ENCODE measurements at regions not wholly inside any gene's neighbourhood (a gene's known extent, or its start where the extent isn't known, plus 50 kb on each side); places are given as distances from the start of the nearest gene placed in this dataset.

DNA sequence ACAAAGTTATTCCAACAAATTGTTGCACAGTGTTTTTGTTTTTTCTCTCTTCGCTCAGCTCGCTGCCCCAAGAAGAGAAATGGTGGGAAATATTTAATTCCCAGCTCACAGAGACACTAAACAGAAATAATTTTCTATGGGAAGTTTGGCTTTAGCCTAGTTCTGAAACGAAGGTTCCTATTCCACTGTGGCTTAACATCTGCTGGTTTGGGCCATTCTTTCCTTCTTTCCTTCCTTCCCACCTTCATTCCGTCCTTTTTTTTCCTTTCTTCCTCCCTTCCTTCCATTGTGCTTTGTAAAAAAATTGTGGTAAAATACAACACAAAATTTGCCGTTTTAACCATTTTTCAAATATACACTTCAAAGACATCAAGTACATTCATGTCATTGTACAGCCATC is 393.5 kb upstream of the SOX9 start:
- H4K5ac ChIP-seq (ENCODE audit: insufficient read length, low read depth, low read length) = no peak overlapping the region
- no peak overlapping the region for H3K4me2 ChIP-seq (ENCODE audit: insufficient read depth in 1 of 2, low read depth in 2 of 2, low read length in 2 of 2)
- H3K18ac ChIP-seq (ENCODE audit: extremely low read depth, low read length) = no peak overlapping the region
- POLR2A ChIA-PET (ENCODE audit: partially characterized antibody) = no interaction called here
- no peaks in the 10 kb centered on the region for H3K23me2 ChIP-seq (ENCODE audit: low read depth, low read length)
- H3K4ac ChIP-seq (replicated peaks; ENCODE audit: insufficient read length, low read depth, low read length) = no peak overlapping the region
- no peaks in the 10 kb centered on the region for H3K79me2 ChIP-seq (ENCODE audit: control insufficient read depth in 1 of 2, insufficient read depth in 2 of 2, low read length in 2 of 2)
- H3K27me3 ChIP-seq (replicated peaks in 1 of 4; ENCODE audit: control insufficient read depth in 3 of 4, extremely low read depth in 1 of 4, insufficient read depth in 3 of 4, low read length in 3 of 4) = no peaks in the 10 kb centered on the region
- no peak overlapping the region for H2BK12ac ChIP-seq (ENCODE audit: low read depth, low read length)
- no peak overlapping the region for H2AFZ ChIP-seq (ENCODE audit: low read length)
- H3K4me3 ChIP-seq (ENCODE audit: extremely low read depth in 1 of 4, insufficient read depth in 2 of 4, low read depth in 3 of 4, low read length in 4 of 4) = no peak overlapping the region
- H3K56ac ChIP-seq (replicated peaks; ENCODE audit: insufficient read length, low read depth, low read length) = no peak overlapping the region
- H3K4me1 ChIP-seq (replicated peaks in 1 of 4; ENCODE audit: control insufficient read depth in 3 of 4, insufficient read depth in 4 of 4, low read length in 3 of 4) = no peaks in the 10 kb centered on the region
- no peaks in the 10 kb centered on the region for H3K36me3 ChIP-seq (ENCODE audit: control insufficient read depth in 2 of 4, insufficient read depth in 4 of 4, low read length in 3 of 4)
- H2BK15ac ChIP-seq (ENCODE audit: low read length) = no peak overlapping the region
- H2BK120ac ChIP-seq (replicated peaks; ENCODE audit: low read depth, low read length) = no peak overlapping the region
- H3K79me1 ChIP-seq (ENCODE audit: low read depth, low read length) = no peaks in the 10 kb centered on the region
- no peak for DNase-seq (ENCODE audit: low read depth in 1 of 2, low spot score in 2 of 2)
- no peak overlapping the region for H3K14ac ChIP-seq (ENCODE audit: insufficient read length)
- H4K91ac ChIP-seq (replicated peaks; ENCODE audit: insufficient read length, low read length) = no peak overlapping the region
- WGBS, 2 experiments (ENCODE audit: extremely low coverage in 1 of 2, insufficient coverage in 1 of 2, insufficient read length in 1 of 2, insufficient replicate concordance in 2 of 2, low coverage in 1 of 2, low lambda C conversion rate in 2 of 2, missing lambda C conversion rate in 1 of 2) = 95% methylated on average over 4 of the region's 5 CpGs; no CpG with 5 or more reads in 1 of the 2 experiments
- no peak overlapping the region for H2AK5ac ChIP-seq (ENCODE audit: low read depth, low read length)
- H4K8ac ChIP-seq (ENCODE audit: extremely low read depth, insufficient read depth, low read length) = no peak overlapping the region
- no peak overlapping the region for H2BK20ac ChIP-seq (ENCODE audit: low read length)
- H4K20me1 ChIP-seq (replicated peaks in 1 of 2; ENCODE audit: control insufficient read depth in 1 of 2, insufficient read depth in 2 of 2, low read length in 2 of 2) = no peaks in the 10 kb centered on the region
- H3K27ac ChIP-seq (ENCODE audit: low read depth, low read length) = no peak overlapping the region
- no peak for FAIRE-seq
- H3K9ac ChIP-seq (replicated peaks in 1 of 4; ENCODE audit: extremely low read depth in 1 of 4, low read depth in 3 of 4, low read length in 3 of 4) = no peak overlapping the region
- no peak overlapping the region for H3K23ac ChIP-seq (ENCODE audit: insufficient read length)
- no peaks in the 10 kb centered on the region for H3K9me3 ChIP-seq (ENCODE audit: insufficient read depth in 2 of 2, low read depth in 1 of 2, low read length in 1 of 2)
- no peak overlapping the region for H2BK5ac ChIP-seq (ENCODE audit: low read depth, low read length)
- CTCF ChIA-PET (ENCODE audit: partially characterized antibody) = no interaction called here
- TF ChIP-seq YY1 (IDR thresholded peaks at IDR 0.05; ENCODE audit: low read depth, low read length) (no peak), KDM4A (IDR thresholded peaks at IDR 0.05; ENCODE audit: low read depth, low read length, severe bottlenecking) (no peak), JUND (IDR thresholded peaks at IDR 0.05; ENCODE audit: low read length) (no peak), RBBP5 (IDR thresholded peaks at IDR 0.05; ENCODE audit: borderline replicate concordance, low read depth, low read length) (no peak), POU5F1 (IDR thresholded peaks at IDR 0.05; ENCODE audit: low read depth, low read length) (no peak), SIX5 (IDR thresholded peaks at IDR 0.05; ENCODE audit: low read depth, low read length) (no peak), SRF (IDR thresholded peaks at IDR 0.05; ENCODE audit: low read depth, low read length) (no peak)
